GM06990 (cell line): ENCODE measurements at regions not wholly inside any gene's neighbourhood (a gene's known extent, or its start where the extent isn't known, plus 50 kb on each side); places are given as distances from the start of the nearest gene placed in this dataset.

Experiments
- DNase-seq: peaks from one replicate; pipeline ENCODE4 v3.0.0-alpha.2; 2011; ENCODE audit not compliant: insufficient read length; ENCODE audit errors: extremely low read depth
- H3K27me3 ChIP-seq: replicated peaks from 2 replicates; pipeline ENCODE4 v1.6.0; 2011; ENCODE audit warnings: low read length; ENCODE audit not compliant: control insufficient read depth, insufficient read depth
- H3K36me3 ChIP-seq: 2 replicates; pipeline ENCODE4 v1.5.1; 2011; ENCODE audit warnings: low read length; ENCODE audit not compliant: control insufficient read depth, insufficient read depth
- H3K4me3 ChIP-seq: replicated peaks from 2 replicates; pipeline ENCODE4 v1.5.1; 2011; ENCODE audit warnings: low read depth, mild to moderate bottlenecking, control low read depth, low read length
- TF ChIP-seq, protein P1 (sequence below): IDR thresholded peaks from 2 replicates; pipeline ENCODE4 v1.5.1; 2011; ENCODE audit warnings: low read length, control low read depth, mild to moderate bottlenecking, inconsistent platforms; ENCODE audit not compliant: insufficient read depth, poor library complexity, severe bottlenecking

- Histone ChIP-seq H3K27me3 (no peaks in the 10 kb centered on the region; the same call in 1 of the 2 replicates), H3K4me3 (no peak overlapping the region), H3K36me3 (no peaks in the 10 kb centered on the region)
- TF ChIP-seq, protein P1, sequence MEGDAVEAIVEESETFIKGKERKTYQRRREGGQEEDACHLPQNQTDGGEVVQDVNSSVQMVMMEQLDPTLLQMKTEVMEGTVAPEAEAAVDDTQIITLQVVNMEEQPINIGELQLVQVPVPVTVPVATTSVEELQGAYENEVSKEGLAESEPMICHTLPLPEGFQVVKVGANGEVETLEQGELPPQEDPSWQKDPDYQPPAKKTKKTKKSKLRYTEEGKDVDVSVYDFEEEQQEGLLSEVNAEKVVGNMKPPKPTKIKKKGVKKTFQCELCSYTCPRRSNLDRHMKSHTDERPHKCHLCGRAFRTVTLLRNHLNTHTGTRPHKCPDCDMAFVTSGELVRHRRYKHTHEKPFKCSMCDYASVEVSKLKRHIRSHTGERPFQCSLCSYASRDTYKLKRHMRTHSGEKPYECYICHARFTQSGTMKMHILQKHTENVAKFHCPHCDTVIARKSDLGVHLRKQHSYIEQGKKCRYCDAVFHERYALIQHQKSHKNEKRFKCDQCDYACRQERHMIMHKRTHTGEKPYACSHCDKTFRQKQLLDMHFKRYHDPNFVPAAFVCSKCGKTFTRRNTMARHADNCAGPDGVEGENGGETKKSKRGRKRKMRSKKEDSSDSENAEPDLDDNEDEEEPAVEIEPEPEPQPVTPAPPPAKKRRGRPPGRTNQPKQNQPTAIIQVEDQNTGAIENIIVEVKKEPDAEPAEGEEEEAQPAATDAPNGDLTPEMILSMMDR, result no peak
- no peak for DNase-seq
Observed at GRCh38 chr12:42968426-42968825, 378.9 kb upstream of the PRICKLE1 start.

- H3K4me3 ChIP-seq, result no peak overlapping the region
- DNase-seq, result no peak
- TF ChIP-seq, protein P1, result no peak
- H3K27me3 ChIP-seq, result no peaks in the 10 kb centered on the region; the same call in 1 of the 2 replicates
- no peaks in the 10 kb centered on the region for H3K36me3 ChIP-seq
Observed at GRCh38 chr12:42967850-42968249, 378.3 kb upstream of the PRICKLE1 start.

GRCh38 chr12:42963988-42964387 is 374.4 kb upstream of the PRICKLE1 start:
- TF ChIP-seq, protein P1, result no peak
- H3K27me3 ChIP-seq, result no peaks in the 10 kb centered on the region
- H3K36me3 ChIP-seq, result no peaks in the 10 kb centered on the region
- H3K4me3 ChIP-seq, result no peak overlapping the region
- DNase-seq, result no peak

GRCh38 chr12:42962384-42962783 is 372.8 kb upstream of the PRICKLE1 start:
- no peaks in the 10 kb centered on the region for H3K36me3 ChIP-seq
- TF ChIP-seq, protein P1, result no peak
- no peaks in the 10 kb centered on the region for H3K27me3 ChIP-seq
- DNase-seq, result no peak
- H3K4me3 ChIP-seq, result no peak overlapping the region

DNA sequence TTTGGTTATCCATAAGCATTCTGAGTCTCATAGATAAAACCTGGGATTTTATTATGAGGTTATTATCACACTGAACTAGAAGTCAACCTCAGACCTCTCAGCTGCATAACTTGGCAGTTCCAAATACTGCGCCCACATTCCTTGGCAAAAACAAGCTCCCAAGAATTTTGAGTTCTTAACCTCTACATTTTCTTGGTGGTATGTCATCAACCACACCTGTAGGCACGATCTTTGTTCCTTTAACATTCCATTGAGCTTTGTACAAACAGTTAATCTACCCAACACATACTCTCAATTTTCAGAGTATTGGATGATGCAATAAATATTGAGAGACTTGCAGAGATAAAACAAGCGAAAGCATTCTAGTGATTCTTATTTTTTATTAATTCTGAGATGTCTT is 371.8 kb upstream of the PRICKLE1 start:
- Histone ChIP-seq H3K27me3 (no peaks in the 10 kb centered on the region), H3K4me3 (no peak overlapping the region), H3K36me3 (no peaks in the 10 kb centered on the region)
- DNase-seq, result no peak
- TF ChIP-seq, protein P1, result no peak

GRCh38 chr12:42960087-42960527 is 370.6 kb upstream of the PRICKLE1 start:
- Histone ChIP-seq H3K27me3 (no peaks in the 10 kb centered on the region), H3K36me3 (no peaks in the 10 kb centered on the region), H3K4me3 (no peak overlapping the region)
- TF ChIP-seq, protein P1, result no peak
- DNase-seq, result no peak
